Motor neuron (in vitro differentiated cells): ENCODE measurements at regions not wholly inside any gene's neighbourhood (a gene's known extent, or its start where the extent isn't known, plus 50 kb on each side); places are given as distances from the start of the nearest gene placed in this dataset.
A peak's percentile ranks its signal among the peaks of the same experiment; 100 is the strongest.

Experiments used
- ATAC-seq, 8 experiments: fragments of 200-7000 bp; cut with Tn5 transposase; replicated peaks in 6 of 8; 2 replicates each; pipeline ENCODE4 v1.8.0; 2021; ENCODE audit warnings: mild to moderate bottlenecking in 8 of 8, moderate library complexity in 8 of 8
- H3K27ac ChIP-seq, 2 donors: fragments of 250-450 bp; sonication (Bioruptor Pico); 2 replicates each; pipeline ENCODE4 v1.9.0; 2021; ENCODE audit warnings: antibody characterized with exemption in 2 of 2, mild to moderate bottlenecking in 2 of 2, moderate library complexity in 1 of 2
- H3K4me1 ChIP-seq, 2 donors: fragments of 250-450 bp; sonication (Bioruptor Pico); replicated peaks in 1 of 2; 2 replicates each; pipeline ENCODE4 v1.6.1; 2021; ENCODE audit warnings: antibody characterized with exemption in 2 of 2, mild to moderate bottlenecking in 2 of 2, moderate library complexity in 1 of 2
- H3K4me3 ChIP-seq, 5 donors: fragments of 250-450 bp; sonication (Bioruptor Pico); 2 replicates each; pipeline ENCODE4 v1.9.0; 2021; ENCODE audit warnings: antibody characterized with exemption in 5 of 5, mild to moderate bottlenecking in 5 of 5, moderate library complexity in 4 of 5
- WGBS, 10 experiments: fragments of 450-650 bp; shearing (Covaris generic); methylation state at CpG; one replicate each; pipeline ENCODE4 v1.0.0; 2022; 5-methylcytosine and 5-hydroxymethylcytosine counted together
- in situ Hi-C, 9 experiments: fragments of 400-800 bp; cut with MboI; loops; one replicate each; pipeline ENCODE4 v1.15.0; 2021; ENCODE audit warnings: low sequenced_read_pairs in 9 of 9, low pct_unique_long_range_greater_than_20kb in 2 of 9; ENCODE audit not compliant: unreplicated experiment in 9 of 9

DNA sequence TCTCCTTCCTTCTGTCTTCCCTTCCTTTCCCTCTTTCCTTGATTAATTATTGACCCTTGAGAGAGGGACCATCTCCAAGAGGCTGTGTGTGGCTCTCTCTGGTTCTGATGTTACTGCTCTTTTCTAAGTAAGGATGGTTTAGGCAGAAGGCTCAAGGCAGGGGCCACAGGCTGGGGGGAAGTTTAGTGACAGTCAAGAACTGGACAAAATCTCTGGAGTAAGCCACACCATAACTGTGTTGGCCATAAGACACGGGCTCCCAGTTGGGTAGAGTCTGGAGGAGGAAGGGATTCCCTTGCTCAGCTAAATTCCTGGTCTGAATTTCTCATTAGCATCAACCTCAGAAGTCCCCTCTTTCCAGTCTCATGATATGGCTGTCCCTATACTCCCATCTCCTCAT is 74.7 kb downstream of the BUD13 start:
- Histone ChIP-seq H3K4me1 (peaks cover 14 to 23% of the 10 kb centered on the region in 2 donors), H3K4me3 (no peak overlapping the region), H3K27ac (no peak overlapping the region)
- ATAC-seq = no peak
- 0 to 83% (median 60%) methylated on average over 1 of the region's 1 CpG; no CpG with 5 or more reads in 7 of the 10 experiments for WGBS, 10 experiments
- in situ Hi-C loops = loop anchor here in 4 of 9 experiments (25.0 kb wide), 2 partner anchors 486 to 1361 kb away; no protein-coding TSS in a partner anchor

DNA sequence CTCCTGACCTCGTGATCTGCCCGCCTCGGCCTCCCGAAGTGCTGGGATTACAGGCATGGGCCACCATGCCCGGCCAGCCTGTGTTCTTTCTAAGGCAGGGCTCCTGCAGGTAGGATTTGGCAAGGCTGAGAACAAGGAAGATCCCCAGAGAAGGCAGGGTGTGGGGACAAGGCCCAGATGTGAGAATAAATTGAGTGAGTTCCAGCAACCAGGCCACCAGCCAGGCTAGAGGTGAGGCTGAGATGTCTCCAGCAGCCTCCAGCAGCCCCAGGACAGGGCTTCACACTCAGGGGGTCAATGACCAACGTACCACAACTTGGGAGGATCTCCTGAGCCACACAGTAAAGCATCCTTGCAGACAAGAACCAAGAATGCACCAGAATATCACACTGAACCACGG is 75.1 kb downstream of the BUD13 start:
- WGBS, 10 experiments = 38 to 100% (median 79%) methylated on average over 1 to 7 of the region's 7 CpGs; no CpG with 5 or more reads in 2 of the 10 experiments
- no peak for ATAC-seq
- Histone ChIP-seq H3K4me3 (no peak overlapping the region), H3K27ac (no peak overlapping the region), H3K4me1 (peaks cover 14 to 23% of the 10 kb centered on the region in 2 donors)
- in situ Hi-C loops = loop anchor here in 4 of 9 experiments (25.0 kb wide), 2 partner anchors 485 to 1360 kb away; no protein-coding TSS in a partner anchor

DNA sequence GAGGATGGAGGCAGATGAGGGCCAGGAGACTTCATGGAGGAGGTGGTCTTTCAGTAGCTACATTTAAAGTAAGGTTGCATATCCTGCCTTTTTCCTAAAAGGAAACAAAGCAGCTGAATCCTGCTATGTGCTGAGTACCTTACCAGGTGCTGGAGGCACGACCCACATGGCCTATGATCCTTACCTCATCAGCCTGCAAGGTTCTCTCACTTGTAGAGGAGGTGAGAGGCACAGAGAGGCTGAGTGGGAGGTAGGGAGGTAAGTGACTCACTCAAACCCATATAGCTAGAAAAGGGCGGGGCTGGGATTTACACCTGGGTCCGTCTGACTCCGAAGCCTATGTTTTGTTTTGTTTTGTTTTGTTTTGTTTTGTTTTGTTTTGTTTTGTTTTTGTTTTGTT is 75.8 kb downstream of the BUD13 start:
- Histone ChIP-seq H3K27ac (no peak overlapping the region), H3K4me3 (no peak overlapping the region), H3K4me1 (peaks cover 16 to 27% of the 10 kb centered on the region in 2 donors)
- no peak for ATAC-seq
- WGBS, 10 experiments = 29 to 95% (median 89%) methylated on average over 1 to 4 of the region's 4 CpGs; no CpG with 5 or more reads in 3 of the 10 experiments
- in situ Hi-C loops = loop anchor here in 4 of 9 experiments (25.0 kb wide), 2 partner anchors 485 to 1360 kb away; no protein-coding TSS in a partner anchor

DNA sequence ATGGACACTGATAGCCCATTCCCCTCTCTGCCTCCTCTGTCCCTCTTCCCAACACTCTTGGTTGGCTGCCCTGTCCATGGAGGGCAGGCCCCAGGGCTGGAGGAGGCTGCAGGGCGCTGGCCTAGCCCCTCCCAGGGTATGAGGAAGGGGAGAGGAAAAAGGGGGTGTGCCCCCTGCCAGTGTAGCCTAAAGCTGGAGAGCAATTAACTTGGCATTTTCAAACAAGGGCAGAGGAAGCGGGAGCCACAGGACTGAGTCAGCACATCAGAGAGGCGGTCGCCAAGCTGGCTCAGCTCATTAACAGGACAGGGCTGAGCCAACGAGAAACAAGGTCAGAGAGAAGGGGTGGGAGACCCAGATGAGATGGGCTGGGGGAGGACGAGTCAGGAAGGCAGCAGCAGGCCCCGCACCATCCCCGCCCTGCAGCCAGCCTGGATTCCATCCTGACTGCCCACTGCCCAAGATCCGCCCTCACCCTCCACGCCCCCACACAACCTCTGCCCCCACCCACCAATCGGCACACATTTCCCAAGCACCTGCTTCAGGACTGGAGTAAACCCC is 76.3 kb downstream of the BUD13 start:
- in situ Hi-C loops = loop anchor here in 4 of 9 experiments (25.0 kb wide), 2 partner anchors 484 to 1359 kb away; no protein-coding TSS in a partner anchor
- WGBS, 10 experiments = 0 to 71% (median 60%) methylated on average over 1 to 4 of the region's 11 CpGs; no CpG with 5 or more reads in 4 of the 10 experiments
- Histone ChIP-seq H3K27ac (no peak overlapping the region), H3K4me3 (no peak overlapping the region), H3K4me1 (peaks cover 18 to 30% of the 10 kb centered on the region in 2 donors)
- ATAC-seq = peak; percentile 24 to 87 (median 72)

DNA sequence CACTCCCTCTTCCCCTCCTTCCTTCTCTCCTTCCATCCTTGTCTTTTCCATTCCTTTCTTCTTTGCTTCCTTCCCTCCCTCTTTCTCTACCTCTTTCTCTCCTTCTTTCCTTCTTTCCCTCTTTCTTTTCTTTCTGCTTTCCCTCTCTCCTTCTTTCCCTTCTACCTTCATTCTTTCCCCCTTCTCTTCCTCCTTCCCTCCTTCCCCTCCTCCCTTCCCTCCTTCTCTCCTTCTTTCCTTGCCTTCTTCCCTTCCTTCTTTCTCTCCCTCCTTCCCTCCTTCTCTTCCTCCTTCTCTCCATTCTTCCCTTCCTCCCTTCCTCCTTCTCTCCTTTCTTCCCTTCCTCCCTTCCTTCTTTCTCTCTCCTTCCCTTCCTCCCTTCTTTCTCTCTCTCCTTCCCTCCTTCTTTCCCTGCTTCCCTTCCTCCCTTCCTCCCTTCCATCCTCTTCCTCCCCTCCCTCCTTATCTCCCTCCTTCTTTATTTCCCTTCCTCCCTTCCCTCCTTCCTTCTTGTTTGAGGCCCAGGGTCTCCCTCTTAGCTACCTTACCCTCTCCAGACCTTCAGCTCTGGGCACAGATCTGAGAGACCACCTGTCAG is 77.0 kb downstream of the BUD13 start:
- ATAC-seq = no peak
- in situ Hi-C loops = loop anchor here in 4 of 9 experiments (25.0 kb wide), 2 partner anchors 483 to 1358 kb away; no protein-coding TSS in a partner anchor
- peaks cover 20 to 31% of the 10 kb centered on the region in 2 donors for H3K4me1 ChIP-seq
- H3K27ac ChIP-seq = no peak overlapping the region
- H3K4me3 ChIP-seq = no peak overlapping the region

DNA sequence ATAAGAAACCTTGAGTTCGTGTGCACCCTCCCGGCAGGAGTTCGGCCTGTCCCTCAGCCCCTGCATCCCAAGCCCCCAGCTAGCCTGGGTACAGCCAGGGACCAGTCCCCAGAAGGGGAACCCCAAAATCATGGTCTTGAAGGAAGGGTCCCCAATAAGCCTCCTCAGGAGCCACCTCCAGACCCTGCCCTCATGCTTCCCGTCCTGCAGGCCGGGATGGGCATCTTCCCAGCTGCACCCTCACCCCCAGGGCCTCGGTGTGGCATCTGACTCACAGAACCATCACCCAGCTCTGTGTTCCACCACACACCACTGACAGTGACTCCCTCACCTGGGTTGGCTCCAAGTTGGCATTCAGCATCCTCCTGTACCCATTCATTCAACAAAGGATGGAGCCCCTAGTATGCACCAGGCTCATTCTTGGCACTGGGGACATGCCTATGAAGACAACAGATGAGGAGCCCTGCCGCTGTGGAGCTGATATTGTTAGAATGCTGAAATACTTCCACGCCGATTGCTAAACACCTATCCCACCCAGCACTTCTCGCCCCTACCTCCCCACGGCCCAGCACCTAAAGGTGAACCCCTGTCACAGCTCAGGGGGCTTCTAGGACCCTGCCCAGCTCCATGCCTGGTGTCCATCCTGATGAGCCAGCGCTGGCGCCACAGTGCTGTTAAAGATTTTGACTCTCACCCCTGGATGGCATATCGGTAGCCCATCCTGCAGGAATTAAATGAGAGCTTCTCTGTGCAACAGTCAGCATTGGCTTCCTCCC is 77.8 kb downstream of the BUD13 start:
- Histone ChIP-seq H3K4me3 (no peak overlapping the region), H3K27ac (no peak overlapping the region), H3K4me1 (peaks cover 23 to 34% of the 10 kb centered on the region in 2 donors)
- ATAC-seq = no peak
- in situ Hi-C loops = loop anchor here in 4 of 9 experiments (25.0 kb wide), 2 partner anchors 483 to 1358 kb away; no protein-coding TSS in a partner anchor
- WGBS, 10 experiments = 19 to 96% (median 65%) methylated on average over 1 to 7 of the region's 14 CpGs; no CpG with 5 or more reads in 2 of the 10 experiments

DNA sequence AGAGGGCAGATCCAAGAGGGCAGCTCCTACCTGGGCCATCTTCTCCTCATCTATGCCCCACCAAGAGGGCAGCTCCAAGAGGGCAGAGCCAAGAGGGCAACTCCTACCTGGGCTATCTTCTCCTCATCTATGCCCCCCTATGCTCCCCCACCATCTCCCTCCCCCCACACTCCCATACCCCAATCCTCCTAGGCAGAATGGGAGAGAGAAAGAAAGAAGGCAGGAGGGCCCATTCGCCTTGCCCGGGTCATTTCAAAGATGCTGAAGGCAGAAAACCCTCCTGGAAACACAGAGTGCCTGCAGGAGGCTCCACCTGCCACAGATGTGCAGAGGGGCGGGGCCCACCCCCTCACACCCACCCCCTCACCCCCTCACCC is 78.5 kb downstream of the BUD13 start:
- no peak overlapping the region for H3K27ac ChIP-seq
- H3K4me3 ChIP-seq = no peak overlapping the region
- in situ Hi-C loops = loop anchor here in 4 of 9 experiments (25.0 kb wide), 2 partner anchors 482 to 1357 kb away; no protein-coding TSS in a partner anchor
- peaks cover 23 to 34% of the 10 kb centered on the region in 2 donors for H3K4me1 ChIP-seq
- no CpG with 5 or more reads among the region's 3 CpGs for WGBS, 10 experiments
- no peak for ATAC-seq

DNA sequence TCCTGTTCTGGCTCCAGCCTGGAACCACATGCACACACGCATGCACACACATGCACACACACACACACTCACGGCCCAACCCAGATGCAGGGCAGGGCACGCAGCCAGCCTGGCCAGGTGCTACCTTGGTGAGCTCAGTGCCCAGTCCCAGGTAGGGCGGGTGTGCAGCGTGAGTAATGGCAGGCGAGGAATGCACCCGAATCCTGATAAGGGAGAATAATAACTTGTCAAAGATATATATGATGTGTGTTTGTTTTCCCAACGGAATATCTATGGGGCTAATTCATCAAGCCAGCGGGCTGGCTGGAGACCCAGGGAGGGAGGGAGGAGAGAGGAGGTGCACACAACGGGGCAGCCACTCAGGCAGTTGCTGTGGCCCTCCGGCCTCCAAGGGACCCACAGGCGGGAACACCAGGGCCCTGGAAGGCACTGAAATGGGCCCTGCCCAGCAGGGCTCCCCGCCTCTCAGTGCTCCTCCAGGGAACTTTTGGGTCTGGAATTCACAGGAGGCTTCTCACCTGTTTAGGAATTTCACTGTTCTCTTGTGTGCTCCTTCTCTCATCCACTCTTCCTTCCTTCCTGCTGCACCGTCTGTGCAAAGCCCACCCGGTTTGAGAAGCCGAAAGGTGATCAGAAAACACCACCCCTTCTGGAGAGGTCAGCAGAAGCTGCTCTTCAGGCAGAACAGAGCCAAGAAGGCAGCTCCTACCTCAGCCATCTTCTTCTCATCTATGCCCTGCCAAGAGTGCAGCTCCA is 79.0 kb downstream of the BUD13 start:
- no peak overlapping the region for H3K27ac ChIP-seq
- ATAC-seq = peak in 2 of 8 experiments; percentile 2
- peaks cover 23 to 34% of the 10 kb centered on the region in 2 donors for H3K4me1 ChIP-seq
- in situ Hi-C loops = loop anchor here in 4 of 9 experiments (25.0 kb wide), 2 partner anchors 481 to 1356 kb away; no protein-coding TSS in a partner anchor
- 20 to 82% (median 67%) methylated on average over 1 to 5 of the region's 16 CpGs; no CpG with 5 or more reads in 5 of the 10 experiments for WGBS, 10 experiments
- H3K4me3 ChIP-seq = no peak overlapping the region

DNA sequence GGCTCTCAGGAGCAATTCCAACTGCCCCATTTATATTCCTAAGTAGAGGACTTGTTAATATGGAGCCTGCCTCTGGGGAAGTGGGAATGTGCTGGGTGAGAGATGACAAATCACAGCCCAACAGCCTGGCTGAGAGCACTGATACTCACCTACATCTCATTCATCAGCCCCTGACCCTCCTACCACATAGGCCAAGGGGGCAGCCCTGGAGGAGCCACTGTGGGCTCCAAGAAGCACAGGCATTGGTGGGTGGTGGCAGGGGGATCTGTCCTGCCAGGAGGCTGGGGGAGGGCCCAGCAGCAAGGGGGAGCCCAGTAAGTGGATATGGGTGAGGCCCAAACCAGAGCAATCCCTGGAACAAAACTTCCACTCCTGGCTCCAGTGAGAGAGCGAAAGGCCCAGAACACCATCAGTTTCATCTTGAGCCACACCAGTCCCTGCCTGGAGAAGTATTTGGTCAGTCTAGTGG is 79.7 kb downstream of the BUD13 start:
- no peak overlapping the region for H3K4me3 ChIP-seq
- WGBS, 10 experiments = 20% methylated on average over 1 of the region's 1 CpG; no CpG with 5 or more reads in 9 of the 10 experiments
- in situ Hi-C loops = loop anchor here in 4 of 9 experiments (25.0 kb wide), 2 partner anchors 481 to 1356 kb away; no protein-coding TSS in a partner anchor
- H3K4me1 ChIP-seq = peaks cover 24 to 38% of the 10 kb centered on the region in 2 donors
- peak in 5 of 8 experiments; percentile 5 to 72 (median 45) for ATAC-seq
- H3K27ac ChIP-seq = peak overlapping the region; percentile 26 to 54

DNA sequence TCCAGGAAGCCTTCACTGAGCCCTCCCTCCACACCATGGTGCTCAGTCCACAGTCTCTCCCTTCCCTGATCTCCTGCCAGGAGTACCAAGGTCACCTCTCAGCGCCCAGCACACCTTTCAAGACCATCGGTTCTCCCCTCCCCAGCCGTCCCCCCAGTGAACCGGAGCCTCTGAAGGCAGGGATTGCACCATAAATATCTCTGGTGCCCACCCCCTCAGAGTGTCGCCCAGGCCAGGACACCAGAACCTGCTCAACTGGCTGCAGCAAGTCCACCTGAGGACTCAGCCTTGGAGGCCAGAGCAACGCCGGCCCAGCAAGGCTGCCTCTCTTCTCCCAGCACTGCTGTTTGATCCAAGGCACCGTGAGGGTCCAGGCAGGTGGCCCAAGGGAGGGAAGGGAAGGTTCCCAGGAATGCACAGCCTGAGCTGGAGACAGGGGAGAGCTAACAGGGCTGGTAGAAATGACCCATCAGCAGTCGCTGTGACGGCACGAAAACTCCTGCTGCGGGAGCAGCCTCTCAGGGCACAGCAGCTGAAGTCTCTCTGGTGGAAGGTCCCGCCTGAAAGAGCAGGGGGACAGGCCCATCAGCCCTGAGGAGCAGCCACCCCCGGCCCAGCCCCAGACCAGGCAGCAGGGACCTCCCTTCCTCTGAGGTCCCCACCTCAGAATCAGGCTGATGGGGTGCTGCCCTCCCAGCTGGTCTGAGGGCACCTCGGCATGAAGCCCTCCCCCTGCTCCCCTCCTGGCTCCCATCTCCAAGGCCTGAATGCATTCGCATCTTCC is 80.3 kb downstream of the BUD13 start:
- in situ Hi-C loops = loop anchor here in 4 of 9 experiments (25.0 kb wide), 2 partner anchors 480 to 1355 kb away; no protein-coding TSS in a partner anchor
- peaks cover 28 to 40% of the 10 kb centered on the region in 2 donors for H3K4me1 ChIP-seq
- peak in 3 of 8 experiments; percentile 3 to 13 (median 6) for ATAC-seq
- no peak overlapping the region for H3K4me3 ChIP-seq
- peak overlapping the region; percentile 26 to 54 for H3K27ac ChIP-seq
- 20 to 83% (median 63%) methylated on average over 1 to 3 of the region's 16 CpGs; no CpG with 5 or more reads in 6 of the 10 experiments for WGBS, 10 experiments

DNA sequence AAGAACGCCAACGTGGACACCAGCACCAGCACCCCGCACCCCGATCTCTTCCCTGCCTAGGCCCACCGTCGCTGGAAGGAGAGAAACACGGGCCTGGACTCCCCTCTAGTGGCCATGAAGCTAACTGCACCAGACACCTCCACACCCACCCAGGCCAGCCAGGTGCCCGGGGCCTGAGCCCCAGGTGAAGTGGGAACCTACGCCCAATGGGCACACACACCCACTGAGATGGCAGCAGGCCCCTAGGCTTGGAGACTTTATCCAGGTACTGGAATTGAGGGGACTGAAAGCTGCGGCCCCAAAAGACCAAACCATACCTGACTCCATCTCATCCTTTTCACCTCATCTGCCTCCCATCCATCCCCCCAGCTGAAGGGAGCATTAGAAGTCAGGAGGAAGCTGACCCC is 81.0 kb downstream of the BUD13 start:
- 0 to 83% (median 24%) methylated on average over 1 to 5 of the region's 10 CpGs; no CpG with 5 or more reads in 4 of the 10 experiments for WGBS, 10 experiments
- Histone ChIP-seq H3K4me3 (no peak overlapping the region), H3K4me1 (peaks cover 28 to 40% of the 10 kb centered on the region in 2 donors), H3K27ac (no peak overlapping the region)
- ATAC-seq = peak; percentile 62 to 91 (median 72)
- in situ Hi-C loops = loop anchor here in 4 of 9 experiments (25.0 kb wide), 2 partner anchors 479 to 1354 kb away; no protein-coding TSS in a partner anchor
